ENCODE measurements at regions not wholly inside any gene's neighbourhood (a gene's known extent, or its start where the extent isn't known, plus 50 kb on each side); places are given as distances from the start of the nearest gene placed in this dataset.

DNA sequence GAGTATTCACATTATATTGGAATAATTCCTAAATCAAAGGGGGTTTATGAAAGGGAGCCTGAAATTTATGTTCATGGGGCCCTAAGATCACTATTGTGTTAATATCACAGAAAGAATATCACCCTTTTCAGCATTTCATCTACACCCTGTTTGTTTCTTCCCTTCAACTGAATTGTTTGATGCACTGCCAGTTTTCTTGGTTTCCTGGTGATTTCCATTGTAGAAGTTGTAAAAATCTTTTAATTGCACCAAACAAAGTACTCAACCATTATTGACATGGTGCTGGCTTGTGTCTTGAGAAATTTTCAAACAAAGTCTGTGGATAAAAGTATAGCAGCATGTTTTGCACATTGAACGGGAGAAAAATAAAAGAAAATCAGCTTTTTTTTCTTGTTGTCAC is 154.8 kb upstream of the PRKD1 start:
- Mint-ChIP-seq H3K36me3 (ENCODE audit: low read depth) (no peaks in the 10 kb centered on the region), H3K27me3 (ENCODE audit: low read depth) (peaks cover 4% of the 10 kb centered on the region), H3K9me3 (peaks cover 8% of the 10 kb centered on the region), H3K4me3 (no peak overlapping the region), H3K27ac (no peak overlapping the region), H3K4me1 (ENCODE audit: low read depth) (no peaks in the 10 kb centered on the region)
- no peak for DNase-seq
- intact Hi-C loops (cut with micrococcal nuclease), result no loop called here
- CTCF ChIA-PET, result no interaction called here

- Mint-ChIP-seq H3K27ac (no peak overlapping the region), H3K27me3 (ENCODE audit: low read depth) (peaks cover 4% of the 10 kb centered on the region), H3K36me3 (ENCODE audit: low read depth) (no peaks in the 10 kb centered on the region), H3K9me3 (peaks cover 25% of the 10 kb centered on the region), H3K4me3 (no peak overlapping the region), H3K4me1 (ENCODE audit: low read depth) (no peaks in the 10 kb centered on the region)
- no peak for DNase-seq
- CTCF ChIA-PET, result no interaction called here
- intact Hi-C loops (cut with micrococcal nuclease), result no loop called here
These were observed 157.2 kb upstream of the PRKD1 start for GRCh38 chr14:30084811-30085210.

DNA sequence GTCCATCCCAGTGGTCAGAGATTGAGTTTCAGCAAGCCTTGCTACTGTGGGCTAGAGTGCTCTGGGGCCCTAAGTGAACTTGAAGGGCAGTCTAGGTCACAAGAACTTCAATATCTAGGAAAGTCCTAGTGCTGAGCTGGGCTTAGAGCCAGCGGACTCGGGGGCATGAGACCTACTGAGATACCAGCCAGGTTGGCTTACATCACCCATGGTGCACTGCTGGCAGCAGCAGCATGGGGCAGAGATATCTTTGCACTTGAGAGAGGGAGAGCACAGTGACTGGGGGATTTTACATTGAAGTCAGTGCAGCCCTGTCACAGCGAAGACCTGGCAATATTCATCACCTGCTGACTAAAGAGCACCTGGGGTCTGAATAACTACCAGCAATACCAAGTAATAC is 158.3 kb upstream of the PRKD1 start:
- intact Hi-C loops (cut with micrococcal nuclease), result no loop called here
- H3K4me1 Mint-ChIP-seq (ENCODE audit: low read depth), result no peaks in the 10 kb centered on the region
- peaks cover 4% of the 10 kb centered on the region for H3K27me3 Mint-ChIP-seq (ENCODE audit: low read depth)
- CTCF ChIA-PET, result no interaction called here
- peaks cover 25% of the 10 kb centered on the region for H3K9me3 Mint-ChIP-seq
- no peak overlapping the region for H3K27ac Mint-ChIP-seq
- H3K4me3 Mint-ChIP-seq, result no peak overlapping the region
- H3K36me3 Mint-ChIP-seq (ENCODE audit: low read depth), result no peaks in the 10 kb centered on the region
- DNase-seq, result no peak

- no peaks in the 10 kb centered on the region for H3K4me1 Mint-ChIP-seq (ENCODE audit: low read depth)
- CTCF ChIA-PET, result no interaction called here
- peaks cover 29% of the 10 kb centered on the region for H3K9me3 Mint-ChIP-seq
- H3K27me3 Mint-ChIP-seq (ENCODE audit: low read depth), result peaks cover 4% of the 10 kb centered on the region
- no peak for DNase-seq
- intact Hi-C loops (cut with micrococcal nuclease), result no loop called here
- no peak overlapping the region for H3K27ac Mint-ChIP-seq
- no peak overlapping the region for H3K4me3 Mint-ChIP-seq
- no peaks in the 10 kb centered on the region for H3K36me3 Mint-ChIP-seq (ENCODE audit: low read depth)
These were observed 161.0 kb upstream of the PRKD1 start for GRCh38 chr14:30088620-30089019.

- Mint-ChIP-seq H3K9me3 (peaks cover 3% of the 10 kb centered on the region), H3K27ac (no peak overlapping the region), H3K36me3 (ENCODE audit: low read depth) (no peaks in the 10 kb centered on the region), H3K4me3 (no peak overlapping the region), H3K27me3 (ENCODE audit: low read depth) (no peaks in the 10 kb centered on the region), H3K4me1 (ENCODE audit: low read depth) (no peaks in the 10 kb centered on the region)
- intact Hi-C loops (cut with micrococcal nuclease), result no loop called here
- CTCF ChIA-PET, result no interaction called here
- no peak for DNase-seq
These were observed 181.5 kb upstream of the PRKD1 start for GRCh38 chr14:30108975-30109700.

GRCh38 chr14:30114051-30114450 is 186.4 kb upstream of the PRKD1 start:
- CTCF ChIA-PET, result no interaction called here
- H3K27ac Mint-ChIP-seq, result no peak overlapping the region
- no peaks in the 10 kb centered on the region for H3K4me1 Mint-ChIP-seq (ENCODE audit: low read depth)
- H3K4me3 Mint-ChIP-seq, result no peak overlapping the region
- no peaks in the 10 kb centered on the region for H3K36me3 Mint-ChIP-seq (ENCODE audit: low read depth)
- H3K27me3 Mint-ChIP-seq (ENCODE audit: low read depth), result no peaks in the 10 kb centered on the region
- DNase-seq, result no peak
- H3K9me3 Mint-ChIP-seq, result peaks cover 1% of the 10 kb centered on the region
- intact Hi-C loops (cut with micrococcal nuclease), result no loop called here

GRCh38 chr14:30115756-30116155 is 188.1 kb upstream of the PRKD1 start:
- Mint-ChIP-seq H3K27ac (no peak overlapping the region), H3K36me3 (ENCODE audit: low read depth) (no peaks in the 10 kb centered on the region), H3K4me3 (no peak overlapping the region), H3K9me3 (peaks cover 1% of the 10 kb centered on the region), H3K4me1 (ENCODE audit: low read depth) (no peaks in the 10 kb centered on the region), H3K27me3 (ENCODE audit: low read depth) (no peaks in the 10 kb centered on the region)
- intact Hi-C loops (cut with micrococcal nuclease), result no loop called here
- CTCF ChIA-PET, result no interaction called here
- no peak for DNase-seq

DNA sequence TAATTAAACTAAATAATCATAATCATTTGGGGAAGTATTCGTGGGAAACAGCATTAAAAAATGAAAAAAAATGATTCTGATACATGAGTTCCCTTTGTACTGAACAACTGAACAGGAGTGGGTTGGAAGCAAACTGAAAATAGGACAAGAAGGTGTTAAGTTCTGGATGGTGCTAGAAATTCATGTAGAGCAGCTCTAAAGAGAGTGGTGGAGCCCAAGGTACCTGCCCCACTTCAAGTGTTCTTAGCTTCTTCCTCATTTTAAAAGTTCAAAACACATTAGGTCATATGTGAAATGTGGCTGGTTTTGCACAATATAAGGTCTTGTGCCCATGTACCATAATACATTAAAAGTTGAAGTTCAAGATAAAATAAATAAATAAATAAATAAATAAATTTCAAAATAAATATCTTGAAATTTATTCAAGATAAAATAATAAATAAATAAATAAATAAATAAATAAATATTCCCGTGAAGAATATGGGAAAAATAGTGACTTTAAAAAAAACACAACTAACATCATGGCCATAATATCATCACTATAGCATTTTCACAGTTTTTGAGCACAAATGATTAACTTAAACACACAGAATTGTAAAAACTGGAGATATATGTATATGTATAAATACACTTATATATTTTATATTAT is 191.5 kb upstream of the PRKD1 start:
- Mint-ChIP-seq H3K27me3 (ENCODE audit: low read depth) (no peaks in the 10 kb centered on the region), H3K4me3 (no peak overlapping the region), H3K36me3 (ENCODE audit: low read depth) (no peaks in the 10 kb centered on the region), H3K4me1 (ENCODE audit: low read depth) (no peaks in the 10 kb centered on the region), H3K27ac (no peak overlapping the region), H3K9me3 (no peaks in the 10 kb centered on the region)
- intact Hi-C loops (cut with micrococcal nuclease), result no loop called here
- CTCF ChIA-PET, result no interaction called here
- no peak for DNase-seq

DNA sequence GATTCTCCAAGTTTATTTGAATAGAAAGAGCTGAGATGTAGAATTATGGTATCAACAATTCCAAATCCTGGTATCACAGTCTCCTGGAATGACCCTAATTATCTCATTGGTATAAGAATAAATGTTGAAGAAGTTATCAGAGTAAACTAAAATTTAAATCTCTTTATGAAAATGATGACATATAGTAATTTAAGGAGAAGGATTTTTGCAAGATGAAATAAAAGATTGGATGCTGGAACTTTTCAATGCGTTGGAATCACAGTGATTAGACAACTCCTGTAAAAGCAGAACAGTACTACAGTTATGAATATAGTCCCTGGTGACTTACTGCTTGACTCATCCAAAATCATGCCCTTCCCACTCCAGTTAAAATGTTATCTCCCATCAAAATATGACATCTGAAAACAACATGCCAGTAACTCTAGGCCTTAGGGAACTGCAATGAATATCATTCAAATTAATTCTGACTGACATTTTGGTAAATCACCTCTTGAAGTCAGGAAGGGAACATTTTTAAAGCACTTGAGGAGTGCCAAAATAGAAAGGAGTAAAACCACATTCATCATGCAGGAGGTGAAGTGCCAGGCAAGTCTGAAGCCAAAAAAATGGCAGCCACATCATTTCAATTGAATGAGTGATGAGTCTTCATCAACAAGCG is 197.8 kb upstream of the PRKD1 start:
- Mint-ChIP-seq H3K4me1 (ENCODE audit: low read depth) (no peaks in the 10 kb centered on the region), H3K36me3 (ENCODE audit: low read depth) (no peaks in the 10 kb centered on the region), H3K27ac (no peak overlapping the region), H3K9me3 (peaks cover 2% of the 10 kb centered on the region), H3K4me3 (no peak overlapping the region), H3K27me3 (ENCODE audit: low read depth) (no peaks in the 10 kb centered on the region)
- intact Hi-C loops (cut with micrococcal nuclease), result no loop called here
- DNase-seq, result no peak
- CTCF ChIA-PET, result no interaction called here

- no peaks in the 10 kb centered on the region for H3K4me1 Mint-ChIP-seq (ENCODE audit: low read depth)
- CTCF ChIA-PET, result no interaction called here
- no peak for DNase-seq
These were observed 202.2 kb upstream of the PRKD1 start for GRCh38 chr14:30129807-30130206.

DNA sequence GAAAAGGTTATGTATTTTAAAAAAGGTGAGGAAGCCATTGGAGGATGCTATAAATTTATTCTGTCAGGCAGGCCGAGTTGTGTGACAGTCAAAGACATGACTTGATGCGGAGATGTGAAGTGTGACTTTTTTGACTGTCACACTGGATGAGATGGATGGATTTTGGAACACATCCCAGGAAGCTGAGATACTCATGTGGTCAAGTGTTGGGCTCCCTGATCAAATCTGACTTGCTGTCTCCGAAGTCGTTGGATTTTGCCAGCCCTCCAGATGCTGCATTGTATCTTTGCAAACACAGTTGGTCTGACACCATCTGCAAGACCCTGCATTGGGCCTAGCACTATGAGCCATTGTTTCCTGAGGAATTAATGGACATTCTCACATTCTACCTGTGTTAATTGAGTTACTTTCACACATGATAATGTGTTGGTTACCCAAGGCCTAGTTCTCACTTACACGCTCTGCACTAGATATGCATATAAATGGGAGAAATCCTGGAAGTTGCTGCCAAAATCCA is 204.0 kb upstream of the PRKD1 start:
- Mint-ChIP-seq H3K36me3 (ENCODE audit: low read depth) (no peaks in the 10 kb centered on the region), H3K4me3 (no peak overlapping the region), H3K27me3 (ENCODE audit: low read depth) (no peaks in the 10 kb centered on the region), H3K9me3 (no peaks in the 10 kb centered on the region), H3K4me1 (ENCODE audit: low read depth) (no peaks in the 10 kb centered on the region), H3K27ac (no peak overlapping the region)
- no peak for DNase-seq
- CTCF ChIA-PET, result no interaction called here
- intact Hi-C loops (cut with micrococcal nuclease), result no loop called here

More at GRCh38 chr14:30129807-30130206, 202.2 kb upstream of the PRKD1 start:
- no peak overlapping the region for H3K27ac Mint-ChIP-seq
- H3K36me3 Mint-ChIP-seq (ENCODE audit: low read depth), result no peaks in the 10 kb centered on the region
- peaks cover 2% of the 10 kb centered on the region for H3K9me3 Mint-ChIP-seq
- intact Hi-C loops (cut with micrococcal nuclease), result no loop called here
- no peaks in the 10 kb centered on the region for H3K27me3 Mint-ChIP-seq (ENCODE audit: low read depth)
- no peak overlapping the region for H3K4me3 Mint-ChIP-seq

DNA sequence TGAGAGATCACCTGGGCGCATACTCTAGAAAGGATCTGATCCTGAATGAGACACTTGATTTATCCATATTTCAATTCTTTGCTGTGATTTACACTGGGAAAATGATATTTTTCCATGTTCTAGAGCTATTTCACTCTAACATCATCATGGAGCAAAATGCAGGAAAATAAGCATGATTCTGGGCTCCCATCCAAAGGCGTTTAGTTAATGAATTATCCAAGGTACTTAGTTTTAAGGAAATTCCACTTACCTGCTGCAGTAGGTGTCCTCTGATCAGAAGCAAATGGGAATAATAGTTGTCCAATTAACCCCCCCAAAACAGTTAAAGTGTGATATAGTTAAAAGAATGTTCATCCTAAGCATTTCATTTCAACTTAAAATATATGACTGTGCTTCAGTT is 204.5 kb upstream of the PRKD1 start:
- Mint-ChIP-seq H3K4me3 (no peak overlapping the region), H3K27me3 (ENCODE audit: low read depth) (no peaks in the 10 kb centered on the region), H3K36me3 (ENCODE audit: low read depth) (no peaks in the 10 kb centered on the region), H3K9me3 (no peaks in the 10 kb centered on the region), H3K27ac (no peak overlapping the region), H3K4me1 (ENCODE audit: low read depth) (no peaks in the 10 kb centered on the region)
- CTCF ChIA-PET, result no interaction called here
- DNase-seq, result no peak
- intact Hi-C loops (cut with micrococcal nuclease), result no loop called here

DNA sequence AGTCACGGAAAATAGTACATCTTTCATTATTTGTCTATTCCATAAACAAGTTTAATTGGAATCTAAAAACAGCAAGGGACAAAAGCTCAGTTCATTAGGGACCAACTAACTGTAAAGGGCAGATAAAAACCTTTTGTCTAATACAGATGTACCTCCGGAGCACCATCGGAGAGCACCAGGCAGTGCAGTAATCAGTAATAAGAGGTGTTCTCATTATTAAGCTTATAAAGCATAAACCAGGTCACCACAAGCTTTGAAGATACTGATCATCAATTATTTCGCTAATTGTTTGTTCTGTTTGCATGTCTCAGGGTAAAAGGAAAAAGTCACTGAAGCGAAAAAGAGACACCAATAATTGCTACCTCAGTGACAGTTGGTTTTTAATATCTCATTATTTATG is 207.3 kb upstream of the PRKD1 start:
- no peaks in the 10 kb centered on the region for H3K4me1 Mint-ChIP-seq (ENCODE audit: low read depth)
- DNase-seq, result no peak
- intact Hi-C loops (cut with micrococcal nuclease), result no loop called here
- no peak overlapping the region for H3K4me3 Mint-ChIP-seq
- no peaks in the 10 kb centered on the region for H3K9me3 Mint-ChIP-seq
- no peaks in the 10 kb centered on the region for H3K36me3 Mint-ChIP-seq (ENCODE audit: low read depth)
- CTCF ChIA-PET, result no interaction called here
- no peaks in the 10 kb centered on the region for H3K27me3 Mint-ChIP-seq (ENCODE audit: low read depth)
- no peak overlapping the region for H3K27ac Mint-ChIP-seq
